Kidney epithelial cell (primary cell): ENCODE measurements at regions not wholly inside any gene's neighbourhood (a gene's known extent, or its start where the extent isn't known, plus 50 kb on each side); places are given as distances from the start of the nearest gene placed in this dataset.

Experiments
- DNase-seq: peaks from one replicate; pipeline ENCODE4 v3.0.0-alpha.2; 2010; ENCODE audit warnings: low read depth
- H3K27me3 ChIP-seq: 2 replicates; pipeline ENCODE4 v1.6.0; 2011; ENCODE audit warnings: low read length; ENCODE audit not compliant: control insufficient read depth, insufficient read depth
- H3K36me3 ChIP-seq: 2 replicates; pipeline ENCODE4 v1.5.1; 2011; ENCODE audit warnings: low read length; ENCODE audit not compliant: control insufficient read depth, insufficient read depth
- H3K4me3 ChIP-seq: 2 replicates; pipeline ENCODE4 v1.5.1; 2011; ENCODE audit warnings: low read depth, mild to moderate bottlenecking, control low read depth, low read length
- TF ChIP-seq, protein P1 (sequence below): IDR thresholded peaks from 2 replicates; pipeline ENCODE4 v1.5.1; 2011; ENCODE audit warnings: mild to moderate bottlenecking, moderate library complexity, low read length, control low read depth, inconsistent platforms; ENCODE audit not compliant: insufficient read depth, poor library complexity, severe bottlenecking

- Histone ChIP-seq H3K36me3 (no peaks in the 10 kb centered on the region), H3K27me3 (no peaks in the 10 kb centered on the region), H3K4me3 (no peak overlapping the region)
- TF ChIP-seq, protein P1, sequence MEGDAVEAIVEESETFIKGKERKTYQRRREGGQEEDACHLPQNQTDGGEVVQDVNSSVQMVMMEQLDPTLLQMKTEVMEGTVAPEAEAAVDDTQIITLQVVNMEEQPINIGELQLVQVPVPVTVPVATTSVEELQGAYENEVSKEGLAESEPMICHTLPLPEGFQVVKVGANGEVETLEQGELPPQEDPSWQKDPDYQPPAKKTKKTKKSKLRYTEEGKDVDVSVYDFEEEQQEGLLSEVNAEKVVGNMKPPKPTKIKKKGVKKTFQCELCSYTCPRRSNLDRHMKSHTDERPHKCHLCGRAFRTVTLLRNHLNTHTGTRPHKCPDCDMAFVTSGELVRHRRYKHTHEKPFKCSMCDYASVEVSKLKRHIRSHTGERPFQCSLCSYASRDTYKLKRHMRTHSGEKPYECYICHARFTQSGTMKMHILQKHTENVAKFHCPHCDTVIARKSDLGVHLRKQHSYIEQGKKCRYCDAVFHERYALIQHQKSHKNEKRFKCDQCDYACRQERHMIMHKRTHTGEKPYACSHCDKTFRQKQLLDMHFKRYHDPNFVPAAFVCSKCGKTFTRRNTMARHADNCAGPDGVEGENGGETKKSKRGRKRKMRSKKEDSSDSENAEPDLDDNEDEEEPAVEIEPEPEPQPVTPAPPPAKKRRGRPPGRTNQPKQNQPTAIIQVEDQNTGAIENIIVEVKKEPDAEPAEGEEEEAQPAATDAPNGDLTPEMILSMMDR, result no peak
- no peak for DNase-seq
Measured at GRCh38 chr12:28121433-28121832, 68.8 kb upstream of the CCDC91 start.

- DNase-seq, result no peak
- TF ChIP-seq, protein P1, result no peak
- H3K4me3 ChIP-seq, result no peak overlapping the region
- no peaks in the 10 kb centered on the region for H3K36me3 ChIP-seq
- no peaks in the 10 kb centered on the region for H3K27me3 ChIP-seq
Measured at GRCh38 chr12:28121899-28122655, 68.2 kb upstream of the CCDC91 start.

GRCh38 chr12:28122756-28123155 lies 67.5 kb upstream of the CCDC91 start:
- DNase-seq, result no peak
- Histone ChIP-seq H3K4me3 (no peak overlapping the region), H3K36me3 (no peaks in the 10 kb centered on the region), H3K27me3 (no peaks in the 10 kb centered on the region)
- TF ChIP-seq, protein P1, result no peak

DNA sequence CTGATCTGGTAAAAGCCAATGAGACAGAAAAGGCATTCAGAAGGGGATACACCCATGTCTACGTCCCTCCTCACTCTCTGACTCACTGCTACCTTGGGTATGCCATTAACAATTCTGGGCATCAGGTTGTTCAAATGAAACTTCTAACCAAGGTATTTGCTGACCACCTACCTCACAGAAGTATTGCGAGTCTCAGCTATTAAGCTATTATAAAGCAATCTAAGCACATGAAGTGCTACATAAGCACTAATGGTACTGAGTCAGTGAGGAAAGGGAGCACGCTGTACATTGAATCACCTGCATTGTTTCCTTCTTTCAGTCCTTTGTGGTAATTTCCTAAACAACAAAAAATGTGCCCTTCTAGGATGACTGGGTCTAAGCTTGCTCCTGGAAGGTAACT lies 62.8 kb upstream of the CCDC91 start:
- peak; percentile 39 for DNase-seq
- Histone ChIP-seq H3K36me3 (no peaks in the 10 kb centered on the region), H3K27me3 (no peaks in the 10 kb centered on the region), H3K4me3 (no peak overlapping the region)
- TF ChIP-seq, protein P1, result no peak

DNA sequence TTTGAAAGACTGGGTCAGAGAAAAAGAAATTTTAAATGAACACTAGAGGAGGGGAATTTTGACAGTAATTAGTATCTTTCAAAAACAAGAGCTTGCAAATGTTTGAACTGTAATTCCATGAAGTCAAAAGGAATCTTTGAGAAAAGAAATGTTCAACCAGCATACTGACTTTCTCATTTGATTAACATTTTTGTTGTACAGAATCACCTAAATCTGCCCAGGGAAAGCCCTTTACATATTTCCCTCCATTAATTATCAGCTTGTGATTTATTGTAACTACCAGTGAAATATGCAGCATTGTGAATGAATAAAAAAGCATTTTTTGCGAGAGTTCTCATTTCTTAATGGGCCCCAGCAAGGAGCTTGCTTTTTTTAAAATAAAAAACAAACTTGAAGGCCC lies 61.2 kb upstream of the CCDC91 start:
- no peak overlapping the region for H3K4me3 ChIP-seq
- TF ChIP-seq, protein P1, result no peak

DNA sequence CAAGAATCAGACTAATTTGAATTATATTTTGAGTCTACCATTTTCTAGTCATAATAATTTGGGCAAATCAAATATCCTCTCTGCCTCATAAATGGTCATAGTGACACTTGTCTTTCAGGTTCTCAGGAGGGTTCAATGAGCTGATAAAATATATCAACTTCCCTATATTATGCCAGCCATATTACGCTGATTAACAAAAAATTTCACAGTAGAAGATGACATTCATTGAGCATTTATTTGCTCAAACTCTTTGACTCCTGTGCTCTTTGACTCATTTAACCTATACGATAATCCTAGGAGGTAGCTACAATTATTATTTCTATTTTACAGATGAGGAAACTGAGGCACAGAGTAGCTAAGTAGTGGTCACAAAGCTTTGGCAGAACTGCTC lies 60.0 kb upstream of the CCDC91 start:
- H3K36me3 ChIP-seq, result no peaks in the 10 kb centered on the region
- TF ChIP-seq, protein P1, result no peak
- no peak for DNase-seq
- no peak overlapping the region for H3K4me3 ChIP-seq
- no peaks in the 10 kb centered on the region for H3K27me3 ChIP-seq

More for the DNA sequence above, 61.2 kb upstream of the CCDC91 start:
- Histone ChIP-seq H3K27me3 (no peaks in the 10 kb centered on the region), H3K36me3 (no peaks in the 10 kb centered on the region)
- DNase-seq, result no peak
